ENCODE measurements at regions not wholly inside any gene's neighbourhood (a gene's known extent, or its start where the extent isn't known, plus 50 kb on each side); places are given as distances from the start of the nearest gene placed in this dataset.

GRCh38 chr1:199956005-199956404 is 71.5 kb upstream of the NR5A2 start:
- no peak overlapping the region for H3K4me3 Mint-ChIP-seq
- peaks cover 26% of the 10 kb centered on the region for H3K27me3 Mint-ChIP-seq
- H3K9me3 Mint-ChIP-seq: no peaks in the 10 kb centered on the region
- H3K36me3 Mint-ChIP-seq: no peaks in the 10 kb centered on the region
- H3K27ac Mint-ChIP-seq: no peak overlapping the region
- H3K4me1 Mint-ChIP-seq: no peaks in the 10 kb centered on the region
- no peak for ATAC-seq

GRCh38 chr1:199959033-199959774 is 68.3 kb upstream of the NR5A2 start:
- Mint-ChIP-seq H3K27ac (no peak overlapping the region), H3K9me3 (no peaks in the 10 kb centered on the region), H3K36me3 (no peaks in the 10 kb centered on the region), H3K4me3 (no peak overlapping the region), H3K4me1 (no peaks in the 10 kb centered on the region), H3K27me3 (peaks cover 28% of the 10 kb centered on the region)
- no peak for ATAC-seq

- no peak for ATAC-seq
- peaks cover 33% of the 10 kb centered on the region for H3K27me3 Mint-ChIP-seq
- H3K36me3 Mint-ChIP-seq: no peaks in the 10 kb centered on the region
- H3K4me3 Mint-ChIP-seq: no peak overlapping the region
- H3K9me3 Mint-ChIP-seq: no peaks in the 10 kb centered on the region
- no peaks in the 10 kb centered on the region for H3K4me1 Mint-ChIP-seq
- no peak overlapping the region for H3K27ac Mint-ChIP-seq
Measured at GRCh38 chr1:199959775-199960110, 67.8 kb upstream of the NR5A2 start.

GRCh38 chr1:199970125-199970524 is 57.4 kb upstream of the NR5A2 start:
- H3K4me1 Mint-ChIP-seq: no peaks in the 10 kb centered on the region
- no peak for ATAC-seq
- H3K36me3 Mint-ChIP-seq: no peaks in the 10 kb centered on the region
- H3K27ac Mint-ChIP-seq: no peak overlapping the region
- H3K9me3 Mint-ChIP-seq: no peaks in the 10 kb centered on the region
- H3K27me3 Mint-ChIP-seq: peaks cover 62% of the 10 kb centered on the region
- H3K4me3 Mint-ChIP-seq: no peak overlapping the region

- H3K27me3 Mint-ChIP-seq: peaks cover 53% of the 10 kb centered on the region
- no peaks in the 10 kb centered on the region for H3K36me3 Mint-ChIP-seq
- ATAC-seq: no peak
- H3K27ac Mint-ChIP-seq: no peak overlapping the region
- no peak overlapping the region for H3K4me3 Mint-ChIP-seq
- H3K4me1 Mint-ChIP-seq: peaks cover 16% of the 10 kb centered on the region
- no peaks in the 10 kb centered on the region for H3K9me3 Mint-ChIP-seq
Measured at GRCh38 chr1:199976496-199977144, 50.9 kb upstream of the NR5A2 start.

Measured in stimulated activated memory B cell treated with anti-CD40 and anti-IgM and Interleukin-4, amounts not matched to agents 10 μg/mL and 1 μg/mL and 100 μg/mL, for 72 hours (primary cell).